ENCODE measurements at regions not wholly inside any gene's neighbourhood (a gene's known extent, or its start where the extent isn't known, plus 50 kb on each side); places are given as distances from the start of the nearest gene placed in this dataset.
A peak's percentile ranks its signal among the peaks of the same experiment; 100 is the strongest.
"Not testable (repeated sequence)": the region's sequence is repeated elsewhere in the genome, so short reads cannot be mapped to it uniquely, and the experiment has no call there.

DNA sequence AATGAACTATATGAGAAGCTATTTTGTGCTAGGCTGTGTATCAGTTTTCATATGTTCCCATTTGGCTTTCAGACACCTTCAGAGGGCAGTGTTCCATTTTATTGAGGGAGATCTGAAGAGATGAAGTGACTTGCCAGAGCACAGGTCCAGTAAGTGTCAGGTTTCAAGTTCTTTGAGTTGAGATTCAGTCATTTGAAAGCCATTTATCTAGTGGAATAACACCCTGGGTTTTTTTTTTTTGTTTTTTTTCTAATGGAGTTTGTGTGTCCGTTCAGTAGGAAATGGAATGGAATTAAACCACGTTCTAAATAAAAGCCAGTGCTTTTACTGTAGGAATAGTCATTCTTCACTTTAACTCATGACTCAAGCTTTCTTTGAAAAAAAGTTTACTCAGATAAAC lies 652.9 kb upstream of the USP24 start:
- peak; percentile 21 for DNase-seq (ENCODE audit: low spot score)

DNA sequence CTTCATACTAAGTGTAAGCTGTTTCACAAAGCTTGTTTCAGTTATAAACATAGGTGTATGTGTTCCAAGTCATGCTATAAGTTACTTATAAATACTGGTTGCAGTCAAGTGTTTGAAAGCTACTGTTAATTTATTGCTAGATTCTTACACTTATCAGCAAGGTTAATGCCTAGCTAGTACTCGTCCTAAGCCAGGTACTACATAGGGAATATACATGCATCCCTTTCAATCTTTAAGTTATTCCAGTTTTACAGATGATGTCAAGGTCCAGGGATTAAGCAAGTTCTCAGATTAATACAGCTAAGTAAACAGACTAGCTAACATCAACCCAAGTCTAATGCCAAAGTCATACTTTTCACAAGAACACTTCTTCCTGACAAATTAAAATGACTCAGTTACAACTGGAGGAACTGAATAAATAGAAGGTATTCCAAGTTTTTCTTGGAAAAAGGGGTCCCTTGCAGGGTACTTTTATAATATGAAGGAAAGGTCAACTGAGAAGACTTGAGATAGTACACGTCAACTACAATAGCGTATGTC lies 652.2 kb upstream of the USP24 start:
- no peak for DNase-seq (ENCODE audit: low spot score)

DNA sequence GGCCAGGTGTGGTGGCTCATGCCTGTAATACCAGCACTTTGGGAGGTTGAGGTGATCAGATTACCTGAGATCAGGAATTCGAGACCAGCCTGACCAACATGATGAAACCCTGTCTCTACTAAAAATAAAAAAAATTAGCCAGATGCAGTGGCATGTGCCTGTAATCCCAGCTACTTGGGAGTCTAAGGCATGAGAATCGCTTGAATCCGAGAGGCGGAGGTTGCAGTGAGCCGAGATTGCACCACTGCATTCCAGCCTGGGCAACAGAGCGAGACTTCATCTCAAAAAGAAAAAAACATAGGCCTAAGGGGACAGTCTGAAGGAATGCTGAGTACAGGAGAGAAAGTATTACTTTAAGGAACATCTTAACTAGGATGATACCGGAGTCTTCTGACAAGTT lies 650.6 kb upstream of the USP24 start:
- DNase-seq (ENCODE audit: low spot score), result not testable (repeated sequence)

DNA sequence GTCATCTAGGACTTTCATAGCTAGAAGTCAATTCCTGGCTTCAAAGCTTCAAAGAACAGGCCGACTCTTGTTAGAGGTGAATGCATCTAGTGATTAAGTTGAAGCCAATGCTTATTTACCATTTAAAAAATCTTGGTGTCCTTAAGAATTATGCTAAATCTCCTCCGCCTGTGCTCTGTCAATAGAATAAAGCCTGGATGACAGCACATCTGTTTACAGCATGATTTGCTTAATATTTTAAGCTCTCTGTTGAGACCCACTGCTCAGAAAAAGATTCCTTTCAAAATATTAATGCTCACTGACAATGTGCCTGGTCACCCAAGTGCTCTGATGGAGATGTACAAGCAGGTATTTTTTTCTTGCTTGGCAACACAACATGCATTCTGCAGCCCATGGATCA lies 649.1 kb upstream of the USP24 start:
- DNase-seq (ENCODE audit: low spot score), result no peak

DNA sequence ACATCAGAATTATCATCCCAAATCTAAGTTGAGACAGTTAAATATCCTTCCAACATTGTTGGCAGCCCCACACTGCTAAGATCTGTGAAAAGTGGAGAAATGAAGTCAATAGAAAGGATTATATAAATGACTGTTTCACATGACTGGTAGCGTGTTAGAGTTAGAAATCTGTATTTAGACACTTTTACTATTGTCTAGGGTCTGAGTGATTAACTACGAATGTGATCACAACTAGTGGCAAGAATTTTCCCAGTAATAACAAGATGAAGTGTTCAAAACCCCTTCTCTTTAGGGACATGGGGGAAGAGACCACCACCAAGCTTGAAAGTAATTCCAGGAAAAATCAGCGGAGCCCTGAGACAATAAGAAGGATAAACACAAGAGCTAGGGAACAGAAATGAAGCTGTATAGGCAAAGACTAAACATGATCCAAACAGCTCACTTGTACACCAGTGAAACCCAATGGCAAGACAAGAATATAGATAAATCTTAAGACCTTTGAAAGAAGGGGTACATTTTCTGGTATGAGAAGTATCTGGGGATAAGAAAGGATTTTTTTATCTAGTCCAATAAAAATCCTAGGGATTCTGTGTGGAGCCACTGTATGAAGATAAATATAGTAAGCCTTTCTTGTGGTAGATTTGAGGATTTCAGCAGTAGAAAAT lies 646.6 kb upstream of the USP24 start:
- no peak for DNase-seq (ENCODE audit: low spot score)

DNA sequence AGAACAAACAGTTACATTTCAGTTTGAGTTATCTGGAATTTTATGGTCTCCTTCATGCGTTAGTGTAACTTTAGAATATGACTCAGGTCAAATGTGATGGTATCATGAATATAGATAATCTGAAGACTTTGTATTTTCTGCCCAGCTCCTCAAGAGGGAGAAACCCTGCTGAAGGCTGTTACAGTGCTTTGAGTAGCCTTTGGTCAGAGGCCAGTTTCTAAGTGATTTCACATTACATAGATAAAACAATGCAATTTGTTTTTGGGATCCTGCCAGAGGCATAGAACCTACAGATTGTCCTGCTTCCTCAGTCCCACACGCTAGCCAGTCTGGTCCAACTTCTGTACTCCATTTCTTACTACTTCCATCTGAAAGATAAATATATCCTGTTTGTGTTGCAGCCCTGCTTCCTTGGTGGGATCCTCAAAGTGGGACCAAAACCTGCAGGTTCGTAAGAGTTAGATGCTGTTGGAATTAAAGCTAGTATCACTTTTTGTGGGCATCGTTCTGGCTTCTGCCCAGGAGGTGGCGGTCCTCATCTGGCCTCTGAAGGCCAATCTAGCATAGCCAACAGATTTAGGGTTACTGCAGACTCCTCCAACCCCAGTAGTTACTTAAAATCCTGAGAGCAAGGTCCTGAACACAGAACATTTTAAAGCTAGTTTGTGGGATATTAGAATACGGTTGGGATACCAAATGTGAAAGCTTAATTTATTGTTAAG lies 645.8 kb upstream of the USP24 start:
- no peak for DNase-seq (ENCODE audit: low spot score)

DNA sequence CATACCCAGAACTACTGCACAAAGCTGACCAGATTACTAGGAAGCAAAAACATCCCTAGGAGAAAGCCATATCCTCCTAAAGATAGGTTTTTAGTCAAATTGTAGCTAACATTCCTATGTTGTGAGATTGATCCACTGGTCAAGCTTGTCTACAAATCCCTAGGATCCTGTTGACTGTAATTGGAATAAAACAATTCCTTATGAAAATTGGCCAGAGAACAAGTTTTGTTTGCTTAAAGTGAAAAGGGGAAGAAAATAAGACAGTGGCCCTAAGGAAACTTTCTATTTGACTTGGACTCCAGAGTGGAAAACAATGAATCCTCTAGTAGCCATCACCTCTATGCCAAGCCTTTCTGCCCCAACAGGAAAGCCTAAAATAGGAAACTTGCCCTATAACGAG lies 645.2 kb upstream of the USP24 start:
- no peak for DNase-seq (ENCODE audit: low spot score)

DNA sequence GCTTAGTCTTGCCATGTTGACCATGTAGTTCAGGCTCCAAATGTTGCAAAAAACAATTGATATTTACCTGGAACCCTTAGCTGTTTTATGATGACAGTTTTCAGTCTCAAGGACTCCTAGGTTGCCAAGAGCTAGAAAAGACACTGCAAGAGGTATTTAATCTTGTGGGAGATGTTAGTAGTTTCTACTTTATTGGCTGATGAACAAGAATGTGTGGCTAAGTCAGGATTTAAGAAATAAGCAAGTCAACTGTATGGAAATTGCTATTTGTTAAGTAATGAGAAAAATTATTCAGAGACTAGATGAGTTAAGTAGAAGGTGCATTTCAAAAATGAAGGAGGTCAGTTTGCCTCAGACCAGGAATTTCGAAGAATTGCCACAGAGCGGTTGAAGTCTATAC lies 639.7 kb upstream of the USP24 start:
- peak; percentile 54 for DNase-seq (ENCODE audit: low spot score)

DNA sequence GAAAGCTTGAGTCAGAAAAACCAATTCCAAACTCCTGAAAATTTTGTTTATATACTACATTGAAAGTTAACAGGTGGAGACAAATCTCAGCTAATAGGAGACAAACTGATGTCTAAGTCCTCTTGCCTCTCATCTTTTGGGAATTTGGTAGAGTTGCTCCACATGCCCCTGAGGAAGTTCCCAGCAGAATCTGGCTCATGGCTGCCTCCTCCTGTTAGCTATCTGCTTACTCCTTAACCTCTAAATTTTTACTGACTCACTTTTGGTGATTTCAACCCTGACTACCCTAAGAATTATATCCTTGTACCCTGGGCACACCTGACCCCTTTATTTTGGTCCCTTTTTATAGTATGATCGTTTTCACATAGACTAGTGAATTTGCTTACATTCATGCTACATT lies 633.7 kb upstream of the USP24 start:
- DNase-seq (ENCODE audit: low spot score), result peak; percentile 65

DNA sequence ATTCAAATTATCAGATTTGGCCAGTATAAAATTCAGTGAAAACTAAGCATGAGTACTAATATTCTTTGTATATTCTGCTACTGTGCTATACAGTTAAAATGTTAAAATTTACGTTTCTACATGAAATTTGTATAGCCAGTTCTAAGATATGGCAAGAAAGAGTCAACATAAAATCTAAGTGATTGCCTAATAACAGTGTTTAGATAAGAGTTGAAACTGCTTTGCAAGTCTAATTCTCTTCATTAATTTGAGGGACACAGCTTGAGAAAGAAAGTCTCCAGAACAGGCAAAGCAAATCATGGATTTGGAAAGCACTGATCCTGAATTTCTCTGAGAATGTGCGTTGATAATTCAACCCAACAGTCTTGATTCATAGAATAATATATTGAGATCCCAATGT lies 630.9 kb upstream of the USP24 start:
- DNase-seq (ENCODE audit: low spot score), result no peak

DNA sequence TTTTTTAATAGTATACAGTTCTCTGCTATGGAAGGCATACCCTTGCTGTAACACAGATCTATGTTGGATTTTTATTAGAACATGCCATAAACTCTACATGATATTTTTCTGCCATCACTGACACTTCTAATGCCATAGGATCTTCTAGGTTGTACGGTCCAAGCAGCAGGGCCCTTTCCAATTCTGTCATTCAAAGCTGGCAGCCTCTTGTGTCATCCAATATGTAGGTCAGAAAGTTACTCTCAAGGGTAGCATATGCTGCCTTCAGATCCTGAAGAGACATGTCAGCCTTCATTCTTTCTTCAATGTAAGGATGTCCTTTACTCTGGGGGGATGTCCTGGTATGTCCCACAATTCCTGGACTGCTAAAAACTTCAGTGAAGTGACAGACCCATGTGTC lies 629.2 kb upstream of the USP24 start:
- no peak for DNase-seq (ENCODE audit: low spot score)

DNA sequence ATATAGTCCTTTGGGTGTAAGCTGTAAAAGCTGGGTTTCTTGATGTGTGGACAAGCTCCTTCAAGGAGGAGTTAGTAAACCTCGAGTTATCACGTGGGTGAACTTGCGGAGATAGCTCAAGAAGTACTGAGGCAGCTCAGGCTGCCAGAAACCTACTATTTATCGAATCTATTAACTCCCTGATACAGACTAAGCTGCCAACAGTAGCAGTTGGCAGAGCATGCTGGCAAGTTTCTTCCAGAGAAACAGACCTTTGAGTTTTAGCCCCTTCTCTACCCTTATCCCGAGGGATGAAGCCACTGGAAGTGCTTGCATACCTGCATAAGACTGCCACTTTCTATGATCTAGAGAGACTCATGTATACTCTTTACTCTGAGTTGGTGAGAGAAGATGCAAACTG lies 624.5 kb upstream of the USP24 start:
- DNase-seq (ENCODE audit: low spot score), result no peak

DNA sequence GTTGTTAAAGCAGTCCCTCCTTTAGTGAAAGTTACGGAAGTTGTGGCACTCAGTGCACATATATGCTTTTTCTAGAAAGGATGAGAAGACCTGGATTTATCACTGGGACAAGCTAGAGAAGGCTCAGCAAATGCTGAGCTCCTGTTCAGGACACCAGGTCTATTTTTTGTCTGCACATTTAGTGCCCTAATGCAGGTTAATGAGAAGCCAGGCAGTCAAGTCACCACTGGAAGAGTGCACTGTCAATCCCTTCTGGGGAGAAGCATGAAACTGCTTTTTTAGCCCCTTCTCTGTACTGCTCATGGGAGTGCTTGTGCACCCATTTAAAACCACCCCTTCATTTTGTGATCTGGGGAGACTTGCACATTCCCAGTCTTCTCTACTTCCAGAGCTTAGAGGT lies 624.1 kb upstream of the USP24 start:
- DNase-seq (ENCODE audit: low spot score), result no peak

DNA sequence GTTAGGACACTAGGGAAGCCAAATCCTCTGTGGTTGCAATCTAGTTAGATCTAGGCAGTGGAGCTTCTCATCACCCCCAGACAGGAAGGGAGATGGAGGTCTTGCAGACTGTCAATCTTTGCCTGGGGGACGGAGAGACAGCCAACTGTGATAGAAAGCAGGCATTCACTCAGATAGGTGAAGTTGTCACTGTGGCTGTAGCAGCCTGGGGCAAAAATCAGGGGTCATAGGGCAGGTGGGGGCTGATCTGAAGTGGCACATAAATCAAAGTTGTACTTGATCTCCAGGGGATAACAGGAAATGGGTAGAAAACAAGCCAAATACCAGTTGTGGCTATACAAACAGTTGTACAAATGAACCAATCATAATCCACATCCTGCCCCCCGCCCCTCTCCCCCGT lies 620.9 kb upstream of the USP24 start:
- no peak for DNase-seq (ENCODE audit: low spot score)

DNA sequence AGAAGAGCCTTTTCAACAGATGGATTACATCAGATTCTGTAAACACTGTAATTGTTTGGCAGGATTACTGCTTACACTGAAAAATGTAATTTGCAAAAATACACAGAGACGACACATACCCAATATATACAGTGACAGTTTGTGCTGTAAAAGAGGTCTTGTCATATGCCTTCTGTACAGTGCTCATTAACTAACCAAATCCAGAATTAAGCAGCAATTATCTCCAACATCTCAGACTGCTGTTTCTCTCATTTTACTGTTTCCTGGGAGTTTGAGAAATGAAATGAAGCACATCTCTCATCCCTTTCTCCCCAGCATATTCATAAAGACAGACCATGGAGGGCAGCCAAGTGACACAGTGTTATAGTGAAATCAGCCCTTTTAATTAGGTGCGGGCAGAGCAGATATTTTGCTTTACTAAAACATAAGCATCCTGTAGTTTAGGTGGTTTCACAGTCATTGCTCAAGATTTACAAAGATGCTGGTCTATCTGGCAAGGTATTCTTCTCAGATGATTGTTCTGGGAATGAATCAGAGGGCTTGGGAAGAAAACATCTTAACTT lies 618.4 kb upstream of the USP24 start:
- peak; percentile 65 for DNase-seq (ENCODE audit: low spot score)

DNA sequence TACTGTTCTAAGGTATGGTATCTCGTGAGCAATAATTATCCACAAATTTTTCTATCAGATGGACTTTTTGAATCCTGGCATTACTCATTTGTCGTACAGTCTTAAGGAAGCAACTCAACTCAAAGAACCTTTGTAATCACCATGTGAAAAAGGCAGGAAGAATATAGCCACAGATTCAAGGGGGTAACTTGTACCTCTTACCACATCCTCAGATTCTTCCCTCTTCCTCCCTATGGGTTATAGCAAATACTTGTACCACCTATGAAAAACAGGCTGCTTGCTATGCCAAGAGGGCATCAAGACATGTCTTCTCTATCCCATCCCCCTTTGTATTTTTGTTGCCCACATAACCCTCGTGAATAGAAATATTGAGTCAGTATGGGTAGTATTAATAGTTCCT lies 616.6 kb upstream of the USP24 start:
- DNase-seq (ENCODE audit: low spot score), result no peak

DNA sequence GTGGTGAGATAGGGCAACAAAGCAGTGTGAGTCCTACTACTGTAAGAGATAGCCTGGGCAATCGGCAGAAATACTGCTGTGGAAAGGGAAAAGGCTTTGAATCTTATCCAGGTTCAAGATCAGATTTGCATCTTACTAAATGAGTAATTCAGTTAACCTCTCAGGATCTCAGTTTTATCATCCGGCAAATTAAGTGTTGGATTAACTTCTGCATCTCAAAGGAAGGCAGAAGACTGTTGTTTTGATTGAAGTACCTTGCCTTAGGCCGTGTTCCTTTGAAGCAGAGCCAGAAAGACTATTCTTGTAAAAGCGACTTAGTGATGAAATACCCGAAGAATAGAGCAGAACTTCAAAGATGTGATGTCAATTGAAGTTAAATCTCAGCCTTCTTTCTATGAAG lies 612.9 kb upstream of the USP24 start:
- no peak for DNase-seq (ENCODE audit: low spot score)

DNA sequence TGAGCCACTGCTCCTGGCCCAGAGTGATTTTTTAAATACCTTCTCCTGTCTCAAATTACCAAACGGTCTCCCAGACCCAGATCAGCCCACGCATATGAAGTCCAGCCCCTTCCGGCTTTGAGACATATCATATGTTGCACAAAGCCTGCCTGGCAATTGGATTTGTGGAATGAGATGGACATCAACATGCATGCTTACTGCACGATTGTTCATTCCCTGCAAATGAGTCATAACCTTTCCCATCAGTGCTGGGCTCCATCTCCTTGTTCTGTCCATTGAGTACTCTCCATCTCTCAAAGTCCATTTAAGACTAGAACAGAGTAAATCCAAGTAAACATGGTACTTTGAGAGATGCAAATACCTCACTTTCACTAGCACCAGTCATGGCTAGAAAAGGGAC lies 612.2 kb upstream of the USP24 start:
- DNase-seq (ENCODE audit: low spot score), result peak; percentile 83

DNA sequence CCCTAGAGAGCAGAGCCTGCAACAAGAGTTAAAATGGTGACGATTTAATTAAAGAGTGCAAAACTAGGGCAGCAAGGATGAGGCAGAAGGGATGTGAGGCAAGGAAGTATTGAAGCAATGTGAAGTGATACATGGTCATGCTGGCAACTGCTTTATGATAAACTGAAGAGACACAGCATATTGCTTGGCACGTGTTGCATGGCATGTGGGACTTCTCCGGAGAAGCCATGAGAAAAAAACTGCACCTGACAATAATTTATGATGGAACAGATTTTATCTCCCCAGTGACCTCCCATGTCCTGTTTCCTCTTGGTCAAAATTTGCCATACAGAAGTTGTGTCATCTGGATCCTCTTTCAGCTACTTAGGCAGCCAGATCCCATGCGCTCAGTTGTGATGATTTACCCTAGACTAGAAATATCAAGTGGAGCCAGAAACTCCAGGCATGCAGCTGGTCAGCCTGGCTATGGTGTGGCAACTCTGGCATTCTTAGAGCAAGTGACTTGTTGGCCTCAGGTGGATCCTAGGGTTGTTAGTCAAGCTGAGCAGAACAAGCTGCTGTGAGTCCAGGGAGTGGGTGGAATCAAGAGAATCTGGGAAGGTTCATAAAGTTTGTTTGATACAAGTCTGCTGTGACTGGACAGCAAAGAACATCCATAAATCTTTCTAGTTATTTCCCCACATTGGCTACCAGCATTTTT lies 611.4 kb upstream of the USP24 start:
- no peak for DNase-seq (ENCODE audit: low spot score)

DNA sequence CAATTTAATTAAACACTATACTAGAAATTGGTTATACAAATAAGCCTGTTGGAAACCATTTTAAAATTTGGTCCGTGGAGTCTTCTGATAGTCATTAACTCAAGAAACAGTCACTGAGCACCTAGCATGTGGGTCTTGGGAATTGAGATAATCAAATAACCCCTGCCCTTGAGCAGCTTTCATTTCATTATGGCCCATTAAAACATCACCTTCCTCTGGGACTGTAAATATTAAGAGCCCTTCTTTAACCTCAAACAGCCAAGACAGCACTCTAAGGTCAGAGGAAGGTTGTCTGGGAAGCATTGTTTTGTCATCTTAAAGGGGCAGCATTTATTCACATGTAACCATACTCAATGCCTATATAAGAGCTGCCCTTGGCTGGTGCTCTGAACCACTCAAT lies 610.3 kb upstream of the USP24 start:
- DNase-seq (ENCODE audit: low spot score), result no peak

DNA sequence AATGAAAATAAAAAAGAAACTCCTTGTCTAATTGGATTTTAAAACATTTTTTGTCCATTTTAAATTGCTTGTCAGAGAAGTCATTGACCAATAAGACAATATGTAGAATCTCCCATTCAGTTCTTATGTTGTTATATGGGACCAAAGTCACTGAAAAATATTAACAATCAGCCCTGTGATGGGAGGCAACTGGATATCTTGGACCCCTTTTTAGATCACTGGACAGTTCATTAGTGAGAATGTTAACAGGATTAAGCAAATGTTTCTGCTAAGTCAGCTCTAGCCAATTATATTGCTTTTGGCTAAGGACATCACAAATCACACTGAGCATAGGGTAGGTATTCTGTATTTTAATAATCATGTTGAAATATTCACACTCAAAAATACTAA lies 609.1 kb upstream of the USP24 start:
- DNase-seq (ENCODE audit: low spot score), result no peak

DNA sequence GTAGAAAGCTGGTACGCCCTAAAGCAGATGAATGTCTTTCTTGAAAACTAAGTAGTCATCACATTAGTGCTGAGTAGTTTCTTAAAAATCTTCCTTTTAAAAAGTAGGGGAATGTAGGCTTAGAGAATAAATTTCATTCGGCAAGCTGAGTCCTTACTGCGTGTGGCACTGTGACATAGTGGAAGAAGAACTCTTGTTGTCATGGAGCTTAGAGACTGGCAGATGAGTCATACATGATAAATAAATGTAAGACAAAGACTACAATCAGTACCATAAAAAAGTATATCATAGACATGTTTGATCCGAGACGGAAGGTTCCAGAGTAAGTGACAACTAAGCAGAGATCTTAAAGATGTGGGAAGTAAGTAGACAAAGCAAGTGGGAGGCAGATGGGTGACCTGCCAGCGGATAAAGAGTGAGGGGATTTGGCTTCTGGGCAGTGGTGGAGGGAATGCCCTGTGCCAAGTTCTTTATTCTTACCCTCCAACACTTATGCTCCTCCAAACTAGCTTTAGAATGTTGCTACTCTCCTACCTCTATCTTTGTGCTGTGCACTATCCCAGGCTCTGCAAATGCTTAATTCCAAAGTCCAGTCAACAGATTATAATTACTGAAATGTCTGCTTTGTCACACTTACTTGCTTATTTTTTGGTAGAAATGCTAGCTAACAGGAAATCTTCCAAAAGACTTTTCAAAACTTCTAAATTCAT lies 608.5 kb upstream of the USP24 start:
- no peak for DNase-seq (ENCODE audit: low spot score)

Measured in GM03348 (cell line).